Mammary epithelial cell (primary cell): ENCODE measurements at regions not wholly inside any gene's neighbourhood (a gene's known extent, or its start where the extent isn't known, plus 50 kb on each side); places are given as distances from the start of the nearest gene placed in this dataset.

Experiments used
- CTCF ChIP-seq, 2 donors: IDR thresholded peaks in 1 of 2; conservative IDR thresholded peaks in 1 of 2; 2 replicates each; pipeline ENCODE4 v1.5.1; 2011 to 2012; ENCODE audit warnings: inconsistent platforms in 2 of 2, low read length in 2 of 2, mild to moderate bottlenecking in 2 of 2, control low read depth in 1 of 2, low read depth in 1 of 2; ENCODE audit not compliant: insufficient read depth in 1 of 2; ENCODE audit errors: extremely low read depth in 1 of 2
- EZH2 ChIP-seq: IDR thresholded peaks from 2 replicates; pipeline ENCODE4 v1.6.1; 2012; ENCODE audit warnings: low read length, inconsistent platforms, borderline replicate concordance

- TF ChIP-seq CTCF (conservative IDR thresholded peaks at IDR 0.05 in 1 of 2, IDR thresholded peaks at IDR 0.05 in 1 of 2; ENCODE audit: extremely low read depth in 1 of 2, insufficient read depth in 1 of 2, low read depth in 1 of 2, low read length in 2 of 2), result no peak
- no peak for TF ChIP-seq EZH2
Observed at GRCh38 chr12:124428792-124429281, 133.9 kb downstream of the RFLNA start.
